ENCODE measurements at regions not wholly inside any gene's neighbourhood (a gene's known extent, or its start where the extent isn't known, plus 50 kb on each side); places are given as distances from the start of the nearest gene placed in this dataset.

- no peak for TF ChIP-seq CTCF (conservative IDR thresholded peaks at IDR 0.05; ENCODE audit: low read length)
- TF ChIP-seq EZH2phosphoT487 (IDR thresholded peaks at IDR 0.05; ENCODE audit: borderline replicate concordance, low read depth, low read length): no peak
Measured at GRCh38 chrX:135644624-135645023, 68.8 kb upstream of the CT45A1 start.
